ENCODE measurements at regions not wholly inside any gene's neighbourhood (a gene's known extent, or its start where the extent isn't known, plus 50 kb on each side); places are given as distances from the start of the nearest gene placed in this dataset.

- no peaks in the 10 kb centered on the region for H3K27me3 ChIP-seq (ENCODE audit: insufficient read depth, low read length)
- H3K9me3 ChIP-seq (ENCODE audit: insufficient read depth, low read depth, low read length) = no peaks in the 10 kb centered on the region
- H3K4me1 ChIP-seq (ENCODE audit: insufficient read depth, low read length) = no peaks in the 10 kb centered on the region
- H3K4me3 ChIP-seq (ENCODE audit: low read length) = no peak overlapping the region
- no peak overlapping the region for H3K27ac ChIP-seq (ENCODE audit: low read length)
- no peak overlapping the region for H3K9ac ChIP-seq (ENCODE audit: low read depth, low read length)
- H3K36me3 ChIP-seq (ENCODE audit: insufficient read depth, low read depth, low read length) = no peaks in the 10 kb centered on the region
These were observed 981.4 kb upstream of the DDX18 start for GRCh38 chr2:116833052-116833451.

- Histone ChIP-seq H3K9ac (ENCODE audit: low read depth, low read length) (no peak overlapping the region), H3K4me3 (ENCODE audit: low read length) (no peak overlapping the region), H3K9me3 (ENCODE audit: insufficient read depth, low read depth, low read length) (no peaks in the 10 kb centered on the region), H3K27me3 (ENCODE audit: insufficient read depth, low read length) (no peaks in the 10 kb centered on the region), H3K36me3 (ENCODE audit: insufficient read depth, low read depth, low read length) (no peaks in the 10 kb centered on the region), H3K27ac (ENCODE audit: low read length) (no peak overlapping the region), H3K4me1 (ENCODE audit: insufficient read depth, low read length) (no peaks in the 10 kb centered on the region)
These were observed 972.3 kb upstream of the DDX18 start for GRCh38 chr2:116842164-116842563.

GRCh38 chr2:116859708-116860107 is 954.8 kb upstream of the DDX18 start:
- no peaks in the 10 kb centered on the region for H3K36me3 ChIP-seq (ENCODE audit: insufficient read depth, low read depth, low read length)
- no peak overlapping the region for H3K4me3 ChIP-seq (ENCODE audit: low read length)
- H3K27me3 ChIP-seq (ENCODE audit: insufficient read depth, low read length) = no peaks in the 10 kb centered on the region
- H3K27ac ChIP-seq (ENCODE audit: low read length) = no peak overlapping the region
- H3K4me1 ChIP-seq (ENCODE audit: insufficient read depth, low read length) = no peaks in the 10 kb centered on the region
- peaks cover 20% of the 10 kb centered on the region for H3K9me3 ChIP-seq (ENCODE audit: insufficient read depth, low read depth, low read length)
- no peak overlapping the region for H3K9ac ChIP-seq (ENCODE audit: low read depth, low read length)

- no peak overlapping the region for H3K9ac ChIP-seq (ENCODE audit: low read depth, low read length)
- no peaks in the 10 kb centered on the region for H3K9me3 ChIP-seq (ENCODE audit: insufficient read depth, low read depth, low read length)
- no peak overlapping the region for H3K4me3 ChIP-seq (ENCODE audit: low read length)
These were observed 940.5 kb upstream of the DDX18 start for GRCh38 chr2:116874021-116874420.

GRCh38 chr2:116877274-116877673 is 937.2 kb upstream of the DDX18 start:
- Histone ChIP-seq H3K36me3 (ENCODE audit: insufficient read depth, low read depth, low read length) (no peaks in the 10 kb centered on the region), H3K27me3 (ENCODE audit: insufficient read depth, low read length) (no peaks in the 10 kb centered on the region), H3K4me3 (ENCODE audit: low read length) (no peak overlapping the region), H3K9ac (ENCODE audit: low read depth, low read length) (no peak overlapping the region), H3K9me3 (ENCODE audit: insufficient read depth, low read depth, low read length) (no peaks in the 10 kb centered on the region), H3K4me1 (ENCODE audit: insufficient read depth, low read length) (no peaks in the 10 kb centered on the region), H3K27ac (ENCODE audit: low read length) (no peak overlapping the region)

More at GRCh38 chr2:116874021-116874420, 940.5 kb upstream of the DDX18 start:
- Histone ChIP-seq H3K27me3 (ENCODE audit: insufficient read depth, low read length) (no peaks in the 10 kb centered on the region), H3K36me3 (ENCODE audit: insufficient read depth, low read depth, low read length) (no peaks in the 10 kb centered on the region), H3K4me1 (ENCODE audit: insufficient read depth, low read length) (no peaks in the 10 kb centered on the region), H3K27ac (ENCODE audit: low read length) (no peak overlapping the region)

GRCh38 chr2:116877944-116878343 is 936.5 kb upstream of the DDX18 start:
- Histone ChIP-seq H3K27me3 (ENCODE audit: insufficient read depth, low read length) (no peaks in the 10 kb centered on the region), H3K4me3 (ENCODE audit: low read length) (no peak overlapping the region), H3K9me3 (ENCODE audit: insufficient read depth, low read depth, low read length) (no peaks in the 10 kb centered on the region), H3K4me1 (ENCODE audit: insufficient read depth, low read length) (no peaks in the 10 kb centered on the region), H3K9ac (ENCODE audit: low read depth, low read length) (no peak overlapping the region), H3K36me3 (ENCODE audit: insufficient read depth, low read depth, low read length) (no peaks in the 10 kb centered on the region), H3K27ac (ENCODE audit: low read length) (no peak overlapping the region)

GRCh38 chr2:116879650-116880160 is 934.8 kb upstream of the DDX18 start:
- no peak overlapping the region for H3K4me3 ChIP-seq (ENCODE audit: low read length)
- no peaks in the 10 kb centered on the region for H3K4me1 ChIP-seq (ENCODE audit: insufficient read depth, low read length)
- no peaks in the 10 kb centered on the region for H3K9me3 ChIP-seq (ENCODE audit: insufficient read depth, low read depth, low read length)
- H3K27me3 ChIP-seq (ENCODE audit: insufficient read depth, low read length) = no peaks in the 10 kb centered on the region
- H3K9ac ChIP-seq (ENCODE audit: low read depth, low read length) = no peak overlapping the region
- H3K27ac ChIP-seq (ENCODE audit: low read length) = no peak overlapping the region
- H3K36me3 ChIP-seq (ENCODE audit: insufficient read depth, low read depth, low read length) = no peaks in the 10 kb centered on the region

GRCh38 chr2:116891191-116891590 is 923.3 kb upstream of the DDX18 start:
- no peaks in the 10 kb centered on the region for H3K27me3 ChIP-seq (ENCODE audit: insufficient read depth, low read length)
- H3K27ac ChIP-seq (ENCODE audit: low read length) = no peak overlapping the region
- H3K9me3 ChIP-seq (ENCODE audit: insufficient read depth, low read depth, low read length) = peaks cover 31% of the 10 kb centered on the region
- H3K36me3 ChIP-seq (ENCODE audit: insufficient read depth, low read depth, low read length) = no peaks in the 10 kb centered on the region
- no peak overlapping the region for H3K4me3 ChIP-seq (ENCODE audit: low read length)
- H3K4me1 ChIP-seq (ENCODE audit: insufficient read depth, low read length) = no peaks in the 10 kb centered on the region
- no peak overlapping the region for H3K9ac ChIP-seq (ENCODE audit: low read depth, low read length)

GRCh38 chr2:116911540-116911939 is 903.0 kb upstream of the DDX18 start:
- H3K27me3 ChIP-seq (ENCODE audit: insufficient read depth, low read length) = no peaks in the 10 kb centered on the region
- H3K4me3 ChIP-seq (ENCODE audit: low read length) = no peak overlapping the region
- no peaks in the 10 kb centered on the region for H3K4me1 ChIP-seq (ENCODE audit: insufficient read depth, low read length)
- H3K9ac ChIP-seq (ENCODE audit: low read depth, low read length) = no peak overlapping the region
- H3K9me3 ChIP-seq (ENCODE audit: insufficient read depth, low read depth, low read length) = no peaks in the 10 kb centered on the region
- H3K36me3 ChIP-seq (ENCODE audit: insufficient read depth, low read depth, low read length) = no peaks in the 10 kb centered on the region
- H3K27ac ChIP-seq (ENCODE audit: low read length) = no peak overlapping the region

- no peaks in the 10 kb centered on the region for H3K9me3 ChIP-seq (ENCODE audit: insufficient read depth, low read depth, low read length)
- H3K27me3 ChIP-seq (ENCODE audit: insufficient read depth, low read length) = no peaks in the 10 kb centered on the region
- H3K27ac ChIP-seq (ENCODE audit: low read length) = no peak overlapping the region
These were observed 898.8 kb upstream of the DDX18 start for GRCh38 chr2:116915673-116916072.

GRCh38 chr2:116917196-116917595 is 897.3 kb upstream of the DDX18 start:
- Histone ChIP-seq H3K9ac (ENCODE audit: low read depth, low read length) (no peak overlapping the region), H3K36me3 (ENCODE audit: insufficient read depth, low read depth, low read length) (no peaks in the 10 kb centered on the region), H3K27ac (ENCODE audit: low read length) (no peak overlapping the region), H3K9me3 (ENCODE audit: insufficient read depth, low read depth, low read length) (no peaks in the 10 kb centered on the region), H3K4me1 (ENCODE audit: insufficient read depth, low read length) (no peaks in the 10 kb centered on the region), H3K4me3 (ENCODE audit: low read length) (no peak overlapping the region), H3K27me3 (ENCODE audit: insufficient read depth, low read length) (no peaks in the 10 kb centered on the region)

More at GRCh38 chr2:116915673-116916072, 898.8 kb upstream of the DDX18 start:
- Histone ChIP-seq H3K4me1 (ENCODE audit: insufficient read depth, low read length) (no peaks in the 10 kb centered on the region), H3K9ac (ENCODE audit: low read depth, low read length) (no peak overlapping the region), H3K4me3 (ENCODE audit: low read length) (no peak overlapping the region), H3K36me3 (ENCODE audit: insufficient read depth, low read depth, low read length) (no peaks in the 10 kb centered on the region)

- Histone ChIP-seq H3K27me3 (ENCODE audit: insufficient read depth, low read length) (no peaks in the 10 kb centered on the region), H3K9me3 (ENCODE audit: insufficient read depth, low read depth, low read length) (no peaks in the 10 kb centered on the region), H3K4me1 (ENCODE audit: insufficient read depth, low read length) (no peaks in the 10 kb centered on the region), H3K36me3 (ENCODE audit: insufficient read depth, low read depth, low read length) (no peaks in the 10 kb centered on the region), H3K9ac (ENCODE audit: low read depth, low read length) (no peak overlapping the region), H3K4me3 (ENCODE audit: low read length) (no peak overlapping the region), H3K27ac (ENCODE audit: low read length) (no peak overlapping the region)
These were observed 895.9 kb upstream of the DDX18 start for GRCh38 chr2:116918574-116918973.

Measured in iPS-20b (cell line).